ENCODE measurements at regions not wholly inside any gene's neighbourhood (a gene's known extent, or its start where the extent isn't known, plus 50 kb on each side); places are given as distances from the start of the nearest gene placed in this dataset.

GRCh38 chr2:2942906-2943305 is 434.7 kb downstream of the EIPR1 start:
- ChIA-PET POLR2A (no interaction called here), CTCF (interaction anchor here (0.9 to 1.2 kb wide), 2 partner anchors 10 to 16 kb away, joined by 3 read pairs; no protein-coding TSS in a partner anchor)
- DNase-seq (ENCODE audit: extremely low spot score), result no peak
- no peak for TF ChIP-seq CTCF (IDR thresholded peaks at IDR 0.05; ENCODE audit: control extremely low read depth, extremely low read depth, low read depth, missing control alignments)

GRCh38 chr2:2942225-2942624 is 435.4 kb downstream of the EIPR1 start:
- CTCF ChIA-PET, result interaction anchor here (1.2 kb wide), 1 partner anchor 15 kb away, joined by 3 read pairs; no protein-coding TSS in a partner anchor
- DNase-seq (ENCODE audit: extremely low spot score), result no peak
- no peak for TF ChIP-seq CTCF (IDR thresholded peaks at IDR 0.05; ENCODE audit: control extremely low read depth, extremely low read depth, low read depth, missing control alignments)
- POLR2A ChIA-PET, result no interaction called here

- DNase-seq (ENCODE audit: extremely low spot score), result no peak
- ChIA-PET CTCF (no interaction called here), POLR2A (no interaction called here)
- no peak for TF ChIP-seq CTCF (IDR thresholded peaks at IDR 0.05; ENCODE audit: control extremely low read depth, extremely low read depth, low read depth, missing control alignments)
Observed at GRCh38 chr2:2941205-2941604, 436.4 kb downstream of the EIPR1 start.

GRCh38 chr2:2940702-2941101 is 436.9 kb downstream of the EIPR1 start:
- DNase-seq (ENCODE audit: extremely low spot score), result no peak
- ChIA-PET POLR2A (no interaction called here), CTCF (no interaction called here)
- TF ChIP-seq CTCF (IDR thresholded peaks at IDR 0.05; ENCODE audit: control extremely low read depth, extremely low read depth, low read depth, missing control alignments), result no peak

GRCh38 chr2:2940061-2940460 is 437.6 kb downstream of the EIPR1 start:
- DNase-seq (ENCODE audit: extremely low spot score), result no peak
- TF ChIP-seq CTCF (IDR thresholded peaks at IDR 0.05; ENCODE audit: control extremely low read depth, extremely low read depth, low read depth, missing control alignments), result no peak
- ChIA-PET POLR2A (no interaction called here), CTCF (no interaction called here)

GRCh38 chr2:2939078-2939795 is 438.4 kb downstream of the EIPR1 start:
- DNase-seq (ENCODE audit: extremely low spot score), result no peak
- no peak for TF ChIP-seq CTCF (IDR thresholded peaks at IDR 0.05; ENCODE audit: control extremely low read depth, extremely low read depth, low read depth, missing control alignments)
- ChIA-PET POLR2A (no interaction called here), CTCF (no interaction called here)
